SKM-1 (cell line): ENCODE measurements at regions not wholly inside any gene's neighbourhood (a gene's known extent, or its start where the extent isn't known, plus 50 kb on each side); places are given as distances from the start of the nearest gene placed in this dataset.

Experiments
- DNase-seq: peaks from one replicate; lab custom pipeline; 2025; ENCODE audit not compliant: unreplicated experiment; lab: John Stamatoyannopoulos, UW

- no peak for DNase-seq
Observed at GRCh38 chr1:184889166-184889565, 85.1 kb downstream of the NIBAN1 start.

- no peak for DNase-seq
Observed at GRCh38 chr1:184888505-184888904, 85.8 kb downstream of the NIBAN1 start.

- DNase-seq: no peak
Observed at GRCh38 chr1:184882957-184883815, 91.1 kb downstream of the NIBAN1 start.

GRCh38 chr1:184881941-184882913, 92.1 kb downstream of the NIBAN1 start:
- peak; percentile 74 for DNase-seq

DNA sequence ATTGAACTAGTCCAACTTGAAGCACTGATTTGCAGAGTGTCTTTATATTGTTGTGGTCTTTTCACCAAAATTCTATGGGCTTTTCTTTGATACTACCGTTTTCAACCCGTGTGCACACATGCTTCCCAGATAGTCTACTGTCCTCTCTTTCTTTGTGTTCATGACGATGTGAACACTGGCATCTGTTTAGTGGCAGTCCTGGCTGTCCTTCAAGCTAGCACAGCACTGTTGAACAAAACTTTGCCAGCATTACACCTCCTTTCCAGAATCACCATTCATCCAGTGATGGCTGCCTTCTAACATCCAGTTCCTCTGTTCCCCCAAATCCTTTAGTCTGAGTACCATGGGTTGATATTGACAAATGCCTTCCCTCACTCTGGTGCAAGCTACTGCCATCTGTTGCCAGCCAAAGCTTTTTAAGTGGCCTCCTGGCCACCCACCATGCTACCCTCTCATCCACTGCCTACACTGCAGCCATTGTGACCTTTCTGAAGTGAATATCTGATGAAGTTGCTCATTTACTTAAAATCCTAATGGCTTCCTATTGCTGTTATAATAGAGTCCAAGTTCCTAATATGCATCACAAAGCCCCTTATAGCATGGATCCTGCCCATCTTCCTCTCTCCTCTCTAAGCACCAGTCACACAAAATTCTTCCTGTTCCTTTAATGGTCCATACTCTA, 94.3 kb downstream of the NIBAN1 start:
- DNase-seq: no peak

- DNase-seq: no peak
Observed at GRCh38 chr1:184878602-184879001, 95.7 kb downstream of the NIBAN1 start.

DNA sequence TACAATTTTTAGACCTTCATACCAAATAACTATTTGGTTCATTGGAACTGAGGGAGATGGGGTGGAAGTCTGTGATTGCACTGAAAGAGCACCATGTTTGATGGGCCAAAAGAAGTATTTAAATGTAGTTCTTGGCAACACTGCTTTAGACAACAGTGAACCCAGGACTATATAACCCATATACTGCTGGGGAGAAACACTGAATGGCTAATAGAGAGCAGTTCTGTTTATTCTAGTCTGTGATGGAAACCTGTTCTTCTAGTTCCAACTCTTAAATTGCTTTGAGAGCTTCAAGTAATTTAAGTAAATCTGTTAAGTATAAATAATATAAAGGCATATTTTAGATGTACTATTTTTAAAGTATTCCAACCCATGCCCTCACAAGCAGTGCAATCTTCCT, 96.3 kb downstream of the NIBAN1 start:
- no peak for DNase-seq

GRCh38 chr1:184876015-184876414, 98.3 kb downstream of the NIBAN1 start:
- DNase-seq: peak; percentile 91

- DNase-seq: no peak
Observed at GRCh38 chr1:184875218-184875617, 99.1 kb downstream of the NIBAN1 start.

- DNase-seq: no peak
Observed at GRCh38 chr1:184870319-184870718, 104.0 kb downstream of the NIBAN1 start.

- DNase-seq: peak; percentile 72
Observed at GRCh38 chr1:184867866-184868689, 106.2 kb downstream of the NIBAN1 start.

DNA sequence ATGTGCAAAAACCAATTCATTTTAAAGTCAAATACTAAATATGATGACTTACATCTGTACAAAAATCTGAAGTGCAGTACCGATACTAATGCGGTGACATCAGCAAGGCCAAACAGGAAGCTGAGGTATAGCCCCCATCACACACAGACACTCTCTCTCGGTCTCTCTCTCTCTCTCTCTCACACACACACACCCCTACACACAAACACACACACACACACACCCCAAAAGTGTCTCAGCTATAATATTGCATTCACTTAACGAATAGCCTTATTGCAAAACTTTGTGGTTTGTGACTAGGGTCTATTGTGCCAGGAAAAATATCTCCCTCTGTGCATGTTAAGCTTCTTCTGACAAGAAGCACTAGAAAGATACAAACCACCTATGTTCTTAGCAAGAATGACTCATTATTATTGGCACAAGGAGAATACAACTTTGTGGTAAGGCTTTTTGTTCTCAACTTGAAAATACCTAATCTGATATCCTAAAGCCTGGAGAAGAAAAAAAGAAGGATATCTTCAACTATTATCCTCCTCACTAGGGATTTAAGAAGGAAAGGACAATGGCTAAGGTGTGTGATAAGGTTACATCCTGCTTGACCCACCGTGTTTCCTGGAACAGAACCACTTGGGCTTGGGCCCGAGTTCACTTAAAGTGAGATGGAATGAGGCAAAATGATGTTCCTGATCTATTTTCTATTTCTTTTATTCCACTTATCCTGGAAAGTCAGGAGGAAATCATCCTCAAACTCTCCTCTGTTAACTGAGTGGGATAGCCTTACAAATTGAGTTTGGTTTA, 107.1 kb downstream of the NIBAN1 start:
- DNase-seq: peak; percentile 92

- DNase-seq: no peak
Observed at GRCh38 chr1:184866586-184866985, 107.7 kb downstream of the NIBAN1 start.

DNA sequence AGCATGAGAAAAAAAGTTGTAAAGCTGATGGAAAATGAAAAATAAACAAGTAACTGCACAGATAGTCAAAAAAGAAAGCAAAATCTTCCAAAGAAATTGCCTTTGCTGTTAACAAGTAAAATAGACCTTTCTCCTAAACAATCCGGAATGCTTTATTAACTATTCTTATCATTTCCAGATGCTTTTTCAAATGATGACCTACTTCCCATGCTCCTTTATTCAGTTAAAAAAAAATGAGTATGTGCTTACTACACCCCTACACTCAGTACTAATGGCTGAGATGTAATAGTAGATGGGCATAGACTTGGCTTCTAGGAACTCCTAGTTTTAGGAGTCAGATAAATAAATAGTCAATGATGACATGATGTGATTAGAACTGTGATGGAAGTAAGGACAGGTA, 108.5 kb downstream of the NIBAN1 start:
- no peak for DNase-seq

GRCh38 chr1:184861755-184862336, 107.2 kb upstream of the EDEM3 start:
- no peak for DNase-seq

- DNase-seq: no peak
Observed at GRCh38 chr1:184860985-184861754, 106.5 kb upstream of the EDEM3 start.

- DNase-seq: no peak
Observed at GRCh38 chr1:184860535-184860934, 105.9 kb upstream of the EDEM3 start.

DNA sequence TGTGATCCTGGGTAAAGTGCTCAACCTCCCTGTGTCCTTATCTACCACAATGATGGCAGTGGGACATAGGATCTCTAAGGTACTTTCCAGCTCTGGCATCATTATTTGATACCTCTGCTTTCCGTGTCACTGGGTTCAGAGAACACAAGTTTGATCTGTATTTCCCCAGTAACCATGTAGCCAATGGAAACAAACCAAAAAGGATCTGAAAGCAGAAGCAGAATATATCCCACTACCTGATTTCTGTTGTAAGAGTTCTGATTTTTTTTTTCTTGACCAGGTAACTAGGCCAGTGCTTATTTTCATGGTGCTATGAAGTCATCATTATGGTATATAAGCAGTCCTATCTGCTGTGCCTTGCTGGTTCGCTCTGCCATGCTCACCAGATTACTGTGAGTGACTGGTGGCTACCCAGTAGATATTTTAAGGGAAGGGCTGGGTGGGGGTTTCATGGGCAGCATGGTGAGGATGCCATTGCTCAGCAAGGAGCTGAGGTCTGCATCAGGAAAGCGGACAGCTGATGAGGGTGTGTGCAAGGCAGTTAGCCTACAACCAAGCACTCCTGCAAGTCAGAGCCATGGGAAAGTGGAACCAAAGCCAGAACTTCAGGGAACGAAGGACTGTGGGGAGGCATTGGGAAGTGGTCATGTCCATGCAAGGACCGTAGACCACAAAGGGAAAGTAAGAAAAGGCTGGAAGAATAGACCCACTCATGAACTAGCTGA, 104.9 kb upstream of the EDEM3 start:
- DNase-seq: no peak
